Tibial artery (tissue), 4 donors: ENCODE measurements at regions not wholly inside any gene's neighbourhood (a gene's known extent, or its start where the extent isn't known, plus 50 kb on each side); places are given as distances from the start of the nearest gene placed in this dataset.

Source experiments
- DNase-seq, 2 donors: peaks; one replicate each; pipeline ENCODE4 v3.0.0-alpha.2; 2019
- H3K27ac ChIP-seq, 2 donors: fragments of 200-600 bp; sonication (generic) in 1 of 2; 1 replicate in 1 of 2; 2 replicates in 1 of 2; pipeline ENCODE4 v1.5.1; 2018 to 2019; ENCODE audit warnings: mild to moderate bottlenecking in 1 of 2
- H3K27me3 ChIP-seq, 2 donors: fragments of 200-600 bp; sonication (generic) in 1 of 2; one replicate each; pipeline versions ENCODE4 v1.5.1 to v1.6.0; 2016 to 2019
- H3K36me3 ChIP-seq, 3 donors: fragments of 200-600 bp; sonication (generic) in 2 of 3; one replicate each; pipeline ENCODE4 v1.5.1; 2016 to 2019; ENCODE audit warnings: mild to moderate bottlenecking in 2 of 3
- H3K4me1 ChIP-seq, 4 donors: fragments of 200-600 bp; sonication (generic) in 2 of 4; 1 replicate in 3 of 4; 2 replicates in 1 of 4; pipeline ENCODE4 v1.5.1; 2016 to 2019
- H3K4me3 ChIP-seq, 2 donors: fragments of 200-600 bp; sonication (generic) in 1 of 2; 1 replicate in 1 of 2; 2 replicates in 1 of 2; pipeline ENCODE4 v1.5.1; 2018 to 2019; ENCODE audit warnings: mild to moderate bottlenecking in 2 of 2
- H3K9me3 ChIP-seq, 3 donors: fragments of 200-600 bp; sonication (generic) in 1 of 3; one replicate each; pipeline ENCODE4 v1.5.1; 2016 to 2019
- CTCF ChIP-seq, 2 experiments: fragments of 200-600 bp in 1 of 2; fragments of 450-650 bp in 1 of 2; IDR thresholded peaks; one replicate each; pipeline ENCODE4 v1.5.1; 2017 to 2019; ENCODE audit warnings: antibody characterized with exemption in 2 of 2, mild to moderate bottlenecking in 1 of 2, moderate library complexity in 1 of 2
- intact Hi-C: fragments of 100-400 bp; cut with DNase I; formaldehyde crosslinking; loops from one replicate; pipeline ENCODE4 v1.15.0; 2023; ENCODE audit warnings: low total_unique reads

GRCh38 chr3:193826159-193826795, 233.3 kb downstream of the OPA1 start:
- TF ChIP-seq CTCF (IDR thresholded peaks at IDR 0.05): no peak
- peaks cover 0 to 2% of the 10 kb centered on the region in 2 donors for H3K27me3 ChIP-seq
- no peaks in the 10 kb centered on the region for H3K4me1 ChIP-seq
- no peak overlapping the region for H3K4me3 ChIP-seq
- intact Hi-C loops: no loop called here
- H3K9me3 ChIP-seq: no peaks in the 10 kb centered on the region
- DNase-seq: peak in 1 of 2 donors; percentile 39
- H3K36me3 ChIP-seq: no peaks in the 10 kb centered on the region
- H3K27ac ChIP-seq: no peak overlapping the region

- H3K4me1 ChIP-seq: no peaks in the 10 kb centered on the region
- H3K27ac ChIP-seq: no peak overlapping the region
- no peak for DNase-seq
- intact Hi-C loops: no loop called here
- H3K27me3 ChIP-seq: peaks cover 0 to 2% of the 10 kb centered on the region in 2 donors
- no peak for TF ChIP-seq CTCF (IDR thresholded peaks at IDR 0.05)
- no peaks in the 10 kb centered on the region for H3K9me3 ChIP-seq
- H3K36me3 ChIP-seq: no peaks in the 10 kb centered on the region
- H3K4me3 ChIP-seq: no peak overlapping the region
Measured at GRCh38 chr3:193827040-193827669, 234.1 kb downstream of the OPA1 start.

GRCh38 chr3:193827871-193828270, 234.9 kb downstream of the OPA1 start:
- DNase-seq: no peak
- no peak for TF ChIP-seq CTCF (IDR thresholded peaks at IDR 0.05)
- H3K27ac ChIP-seq: no peak overlapping the region
- H3K9me3 ChIP-seq: no peaks in the 10 kb centered on the region
- H3K4me3 ChIP-seq: no peak overlapping the region
- no peaks in the 10 kb centered on the region for H3K36me3 ChIP-seq
- intact Hi-C loops: no loop called here
- H3K27me3 ChIP-seq: peaks cover 0 to 2% of the 10 kb centered on the region in 2 donors
- H3K4me1 ChIP-seq: no peaks in the 10 kb centered on the region

- H3K4me1 ChIP-seq: no peaks in the 10 kb centered on the region
- H3K9me3 ChIP-seq: no peaks in the 10 kb centered on the region
- H3K27ac ChIP-seq: no peak overlapping the region
- intact Hi-C loops: no loop called here
- DNase-seq: no peak
- H3K4me3 ChIP-seq: no peak overlapping the region
- TF ChIP-seq CTCF (IDR thresholded peaks at IDR 0.05): no peak
- peaks cover 0 to 2% of the 10 kb centered on the region in 2 donors for H3K27me3 ChIP-seq
- no peaks in the 10 kb centered on the region for H3K36me3 ChIP-seq
Measured at GRCh38 chr3:193828477-193828876, 235.5 kb downstream of the OPA1 start.

- Histone ChIP-seq H3K27ac (no peak overlapping the region), H3K4me3 (no peak overlapping the region), H3K4me1 (no peaks in the 10 kb centered on the region), H3K36me3 (no peaks in the 10 kb centered on the region), H3K27me3 (peaks cover 0 to 2% of the 10 kb centered on the region in 2 donors), H3K9me3 (no peaks in the 10 kb centered on the region)
- TF ChIP-seq CTCF (IDR thresholded peaks at IDR 0.05): no peak
- intact Hi-C loops: no loop called here
- DNase-seq: no peak
Measured at GRCh38 chr3:193829781-193830180, 236.8 kb downstream of the OPA1 start.
